HEK293 (cell line): ENCODE measurements at regions not wholly inside any gene's neighbourhood (a gene's known extent, or its start where the extent isn't known, plus 50 kb on each side); places are given as distances from the start of the nearest gene placed in this dataset.

Experiments
- CTCF ChIA-PET: fragments of 350-600 bp; formaldehyde crosslinking; extraction: SDS; loops from one replicate; lab custom pipeline; 2021; ENCODE audit warnings: antibody characterized with exemption; lab: Yijun Ruan, JAX
- POLR2A ChIA-PET: fragments of 300-600 bp; formaldehyde crosslinking; extraction: SDS; loops from one replicate; lab custom pipeline; 2020; ENCODE audit warnings: antibody characterized with exemption, inconsistent platforms; lab: Yijun Ruan, JAX
- H3K27ac ChIP-seq: fragments of 200-500 bp; sonication (Bioruptor generic); 2 replicates; pipeline ENCODE4 v1.5.1; 2014; ENCODE audit warnings: low read depth, low read length, control low read depth, inconsistent platforms; ENCODE audit errors: extremely low read depth
- H3K36me3 ChIP-seq, 2 experiments: fragments of 200-500 bp in 1 of 2; sonication (Bioruptor generic) in 1 of 2; 1 replicate in 1 of 2; 2 replicates in 1 of 2; pipeline ENCODE4 v1.5.1; 2014 to 2017; ENCODE audit warnings: inconsistent platforms in 2 of 2, low read length in 2 of 2; ENCODE audit not compliant: control insufficient read depth in 2 of 2, insufficient read depth in 1 of 2
- H3K4me1 ChIP-seq: fragments of 200-500 bp; sonication (Bioruptor generic); 2 replicates; pipeline ENCODE4 v1.5.1; 2014; ENCODE audit warnings: mild to moderate bottlenecking, low read length, inconsistent platforms; ENCODE audit not compliant: control insufficient read depth, insufficient read depth
- H3K4me3 ChIP-seq: 2 replicates; pipeline ENCODE4 v1.5.1; 2011; ENCODE audit warnings: low read depth, mild to moderate bottlenecking, control low read depth, low read length, moderate library complexity
- H3K9me3 ChIP-seq: fragments of 200-500 bp; sonication (Bioruptor generic); 2 replicates; pipeline ENCODE4 v1.5.1; 2014; ENCODE audit warnings: low read depth, low read length, inconsistent platforms; ENCODE audit not compliant: control insufficient read depth, insufficient read depth
- EGR2 ChIP-seq: fragments of 450-650 bp; formaldehyde crosslinking; IDR thresholded peaks from 2 replicates; pipeline ENCODE4 v1.5.1; 2016; ENCODE audit warnings: low read depth, missing biosample characterization, missing genetic modification characterization
- GLIS2 ChIP-seq: fragments of 450-650 bp; formaldehyde crosslinking; IDR thresholded peaks from 2 replicates; pipeline ENCODE4 v1.5.1; 2016; ENCODE audit warnings: missing biosample characterization, missing genetic modification characterization
- HIC1 ChIP-seq: fragments of 450-650 bp; formaldehyde crosslinking; IDR thresholded peaks from 2 replicates; pipeline ENCODE4 v1.5.1; 2016; ENCODE audit warnings: missing biosample characterization, missing genetic modification characterization
- KLF1 ChIP-seq: fragments of 450-650 bp; formaldehyde crosslinking; IDR thresholded peaks from 2 replicates; pipeline ENCODE4 v1.5.1; 2016; ENCODE audit warnings: missing biosample characterization, missing genetic modification characterization
- MZF1 ChIP-seq: fragments of 450-650 bp; formaldehyde crosslinking; IDR thresholded peaks from 2 replicates; pipeline ENCODE4 v1.5.1; 2017; ENCODE audit warnings: missing biosample characterization, missing genetic modification characterization, borderline replicate concordance
- OSR2 ChIP-seq: fragments of 450-650 bp; formaldehyde crosslinking; IDR thresholded peaks from 2 replicates; pipeline ENCODE4 v1.5.1; 2016; ENCODE audit warnings: missing biosample characterization, missing genetic modification characterization
- ZBTB1 ChIP-seq: fragments of 450-650 bp; formaldehyde crosslinking; IDR thresholded peaks from 2 replicates; pipeline ENCODE4 v1.5.1; 2016; ENCODE audit warnings: missing biosample characterization, missing genetic modification characterization
- ZBTB44 ChIP-seq: fragments of 450-650 bp; IDR thresholded peaks from 2 replicates; pipeline ENCODE4 v1.5.1; 2018; ENCODE audit warnings: missing biosample characterization, mild to moderate bottlenecking, missing genetic modification characterization
- ZBTB7A ChIP-seq: fragments of 450-650 bp; formaldehyde crosslinking; IDR thresholded peaks from 2 replicates; pipeline ENCODE4 v1.5.1; 2016; ENCODE audit warnings: low read depth, missing biosample characterization, missing genetic modification characterization
- ZFHX2 ChIP-seq: fragments of 450-650 bp; formaldehyde crosslinking; conservative IDR thresholded peaks from 2 replicates; pipeline ENCODE4 v1.5.1; 2016; ENCODE audit warnings: missing biosample characterization, missing genetic modification characterization
- ZNF146 ChIP-seq: fragments of 450-650 bp; formaldehyde crosslinking; IDR thresholded peaks from 2 replicates; pipeline ENCODE4 v1.5.1; 2016; ENCODE audit warnings: missing biosample characterization, missing genetic modification characterization
- ZNF169 ChIP-seq: fragments of 450-650 bp; formaldehyde crosslinking; IDR thresholded peaks from 2 replicates; pipeline ENCODE4 v1.5.1; 2016; ENCODE audit warnings: missing biosample characterization, missing genetic modification characterization
- ZNF266 ChIP-seq: fragments of 450-650 bp; formaldehyde crosslinking; IDR thresholded peaks from 2 replicates; pipeline ENCODE4 v1.5.1; 2016; ENCODE audit warnings: missing biosample characterization, missing genetic modification characterization, low read depth
- ZNF302 ChIP-seq: fragments of 450-650 bp; formaldehyde crosslinking; IDR thresholded peaks from 2 replicates; pipeline ENCODE4 v1.5.1; 2016; ENCODE audit warnings: missing biosample characterization, missing genetic modification characterization, low read depth
- ZNF362 ChIP-seq: fragments of 450-650 bp; formaldehyde crosslinking; IDR thresholded peaks from 2 replicates; pipeline ENCODE4 v1.5.1; 2016; ENCODE audit warnings: missing biosample characterization, missing genetic modification characterization
- ZNF433 ChIP-seq: fragments of 450-650 bp; formaldehyde crosslinking; IDR thresholded peaks from 2 replicates; pipeline ENCODE4 v1.5.1; 2016; ENCODE audit warnings: missing biosample characterization, missing genetic modification characterization, low read depth
- ZNF473 ChIP-seq: fragments of 450-650 bp; formaldehyde crosslinking; IDR thresholded peaks from 2 replicates; pipeline ENCODE4 v1.5.1; 2017; ENCODE audit warnings: missing biosample characterization, missing genetic modification characterization
- ZNF701 ChIP-seq: fragments of 450-650 bp; formaldehyde crosslinking; IDR thresholded peaks from 2 replicates; pipeline ENCODE4 v1.5.1; 2016; ENCODE audit warnings: missing biosample characterization, missing genetic modification characterization
- ZSCAN5A ChIP-seq: fragments of 450-650 bp; formaldehyde crosslinking; IDR thresholded peaks from 2 replicates; pipeline ENCODE4 v1.5.1; 2016; ENCODE audit warnings: missing biosample characterization, missing genetic modification characterization
- TF ChIP-seq, protein P1 (sequence below): fragments of 450-650 bp; formaldehyde crosslinking; IDR thresholded peaks from 2 replicates; pipeline ENCODE4 v1.5.1; 2016; ENCODE audit warnings: missing biosample characterization, missing genetic modification characterization
- TF ChIP-seq, protein P2 (sequence below): fragments of 450-650 bp; formaldehyde crosslinking; IDR thresholded peaks from 2 replicates; pipeline ENCODE4 v1.5.1; 2017; ENCODE audit warnings: missing biosample characterization, missing genetic modification characterization

DNA sequence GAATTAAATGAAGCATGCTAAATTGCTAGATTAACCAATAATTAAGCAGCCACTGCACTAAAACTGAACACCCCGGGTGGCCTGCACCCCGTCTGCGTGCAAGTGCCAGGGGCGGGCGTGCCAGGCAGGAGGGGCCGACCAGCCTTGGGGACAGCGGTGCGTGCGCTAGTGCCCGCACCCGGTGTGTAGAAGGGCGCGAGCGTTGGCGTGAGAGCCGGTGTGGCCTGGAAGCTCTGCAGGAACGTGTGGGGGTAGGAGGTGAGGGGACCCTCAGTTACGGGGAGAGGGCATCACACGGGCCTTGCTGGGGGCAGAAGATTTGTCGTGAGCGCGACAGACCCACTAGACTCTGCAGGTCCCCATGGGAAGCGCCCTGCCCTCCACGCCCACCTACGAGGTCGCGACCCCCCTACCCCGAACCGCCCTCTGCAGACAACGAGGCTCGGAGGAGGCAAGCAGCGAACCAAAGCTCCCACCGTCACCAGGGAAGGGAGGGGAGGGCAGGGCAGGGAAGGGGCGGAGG, 105.8 kb downstream of the FAM53A start:
- TF ChIP-seq HIC1 (tag by site-specific recombination) (peak; percentile 64; the same call in 1 of the 2 replicates), ZNF169 (tag by site-specific recombination) (no peak), ZFHX2 (tag by site-specific recombination) (peak; percentile 38), ZSCAN5A (tag by site-specific recombination) (no peak), ZNF701 (tag by site-specific recombination) (no peak), ZNF302 (tag by site-specific recombination) (no peak), MZF1 (tag by site-specific recombination) (no peak), ZNF266 (tag by site-specific recombination) (no peak), ZNF362 (tag by site-specific recombination) (no peak), ZBTB44 (tag by site-specific recombination) (no peak), ZNF146 (tag by site-specific recombination) (no peak), ZBTB7A (tag by site-specific recombination) (0 out of 2 replicates have a peak, but pooled peaks have one; percentile 35), KLF1 (tag by site-specific recombination) (peak; percentile 83), ZNF433 (no peak), GLIS2 (0 out of 2 replicates have a peak, but pooled peaks have one; percentile 28), ZBTB1 (tag by site-specific recombination) (no peak), OSR2 (tag by site-specific recombination) (no peak), EGR2 (tag by site-specific recombination) (0 out of 2 replicates have a peak, but pooled peaks have one; percentile 7), ZNF473 (tag by site-specific recombination) (no peak)
- TF ChIP-seq, protein P1, sequence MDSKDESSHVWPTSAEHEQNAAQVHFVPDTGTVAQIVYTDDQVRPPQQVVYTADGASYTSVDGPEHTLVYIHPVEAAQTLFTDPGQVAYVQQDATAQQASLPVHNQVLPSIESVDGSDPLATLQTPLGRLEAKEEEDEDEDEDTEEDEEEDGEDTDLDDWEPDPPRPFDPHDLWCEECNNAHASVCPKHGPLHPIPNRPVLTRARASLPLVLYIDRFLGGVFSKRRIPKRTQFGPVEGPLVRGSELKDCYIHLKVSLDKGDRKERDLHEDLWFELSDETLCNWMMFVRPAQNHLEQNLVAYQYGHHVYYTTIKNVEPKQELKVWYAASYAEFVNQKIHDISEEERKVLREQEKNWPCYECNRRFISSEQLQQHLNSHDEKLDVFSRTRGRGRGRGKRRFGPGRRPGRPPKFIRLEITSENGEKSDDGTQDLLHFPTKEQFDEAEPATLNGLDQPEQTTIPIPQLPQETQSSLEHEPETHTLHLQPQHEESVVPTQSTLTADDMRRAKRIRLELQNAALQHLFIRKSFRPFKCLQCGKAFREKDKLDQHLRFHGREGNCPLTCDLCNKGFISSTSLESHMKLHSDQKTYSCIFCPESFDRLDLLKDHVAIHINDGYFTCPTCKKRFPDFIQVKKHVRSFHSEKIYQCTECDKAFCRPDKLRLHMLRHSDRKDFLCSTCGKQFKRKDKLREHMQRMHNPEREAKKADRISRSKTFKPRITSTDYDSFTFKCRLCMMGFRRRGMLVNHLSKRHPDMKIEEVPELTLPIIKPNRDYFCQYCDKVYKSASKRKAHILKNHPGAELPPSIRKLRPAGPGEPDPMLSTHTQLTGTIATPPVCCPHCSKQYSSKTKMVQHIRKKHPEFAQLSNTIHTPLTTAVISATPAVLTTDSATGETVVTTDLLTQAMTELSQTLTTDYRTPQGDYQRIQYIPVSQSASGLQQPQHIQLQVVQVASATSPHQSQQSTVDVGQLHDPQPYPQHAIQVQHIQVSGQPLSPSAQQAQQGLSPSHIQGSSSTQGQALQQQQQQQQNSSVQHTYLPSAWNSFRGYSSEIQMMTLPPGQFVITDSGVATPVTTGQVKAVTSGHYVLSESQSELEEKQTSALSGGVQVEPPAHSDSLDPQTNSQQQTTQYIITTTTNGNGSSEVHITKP (tag by site-specific recombination): no peak
- TF ChIP-seq, protein P2, sequence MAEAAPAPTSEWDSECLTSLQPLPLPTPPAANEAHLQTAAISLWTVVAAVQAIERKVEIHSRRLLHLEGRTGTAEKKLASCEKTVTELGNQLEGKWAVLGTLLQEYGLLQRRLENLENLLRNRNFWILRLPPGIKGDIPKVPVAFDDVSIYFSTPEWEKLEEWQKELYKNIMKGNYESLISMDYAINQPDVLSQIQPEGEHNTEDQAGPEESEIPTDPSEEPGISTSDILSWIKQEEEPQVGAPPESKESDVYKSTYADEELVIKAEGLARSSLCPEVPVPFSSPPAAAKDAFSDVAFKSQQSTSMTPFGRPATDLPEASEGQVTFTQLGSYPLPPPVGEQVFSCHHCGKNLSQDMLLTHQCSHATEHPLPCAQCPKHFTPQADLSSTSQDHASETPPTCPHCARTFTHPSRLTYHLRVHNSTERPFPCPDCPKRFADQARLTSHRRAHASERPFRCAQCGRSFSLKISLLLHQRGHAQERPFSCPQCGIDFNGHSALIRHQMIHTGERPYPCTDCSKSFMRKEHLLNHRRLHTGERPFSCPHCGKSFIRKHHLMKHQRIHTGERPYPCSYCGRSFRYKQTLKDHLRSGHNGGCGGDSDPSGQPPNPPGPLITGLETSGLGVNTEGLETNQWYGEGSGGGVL: 0 out of 2 replicates have a peak, but pooled peaks have one; percentile 44
- Histone ChIP-seq H3K9me3 (no peaks in the 10 kb centered on the region), H3K27ac (no peak overlapping the region), H3K36me3 (no peaks in the 10 kb centered on the region), H3K4me3 (no peak overlapping the region), H3K4me1 (no peaks in the 10 kb centered on the region)
- ChIA-PET POLR2A (no interaction called here), CTCF (no interaction called here)
